Esophagus muscularis mucosa (tissue), 4 donors: ENCODE measurements at regions not wholly inside any gene's neighbourhood (a gene's known extent, or its start where the extent isn't known, plus 50 kb on each side); places are given as distances from the start of the nearest gene placed in this dataset.

Source experiments
- DNase-seq: peaks from one replicate; pipeline ENCODE4 v3.0.0-alpha.2; 2017; ENCODE audit errors: extremely low spot score
- H3K27ac ChIP-seq, 4 donors: fragments of 200-600 bp; sonication (generic); replicated peaks in 1 of 4; 1 replicate in 3 of 4; 2 replicates in 1 of 4; pipeline ENCODE4 v1.5.1; 2016 to 2019; ENCODE audit warnings: mild to moderate bottlenecking in 1 of 4
- H3K27me3 ChIP-seq, 4 donors: fragments of 200-600 bp; sonication (generic); one replicate each; pipeline versions ENCODE4 v1.5.1 to v1.6.0; 2016 to 2019
- H3K36me3 ChIP-seq, 4 donors: fragments of 200-600 bp; sonication (generic); one replicate each; pipeline ENCODE4 v1.5.1; 2016 to 2019
- H3K4me1 ChIP-seq, 4 donors: fragments of 200-600 bp; sonication (generic); one replicate each; pipeline ENCODE4 v1.5.1; 2016 to 2019
- H3K4me3 ChIP-seq, 4 donors: fragments of 200-600 bp; sonication (generic); 1 replicate in 2 of 4; 2 replicates in 2 of 4; pipeline ENCODE4 v1.5.1; 2016 to 2019; ENCODE audit warnings: mild to moderate bottlenecking in 4 of 4, moderate library complexity in 1 of 4
- H3K9me3 ChIP-seq, 4 donors: fragments of 200-600 bp; sonication (generic); 1 replicate in 3 of 4; 2 replicates in 1 of 4; pipeline ENCODE4 v1.5.1; 2016 to 2019
- EP300 ChIP-seq: sonication (generic); formaldehyde crosslinking; IDR thresholded peaks from one replicate; pipeline ENCODE4 v1.6.1; 2017; ENCODE audit warnings: antibody characterized with exemption
- POLR2A ChIP-seq: fragments of 450-650 bp; IDR thresholded peaks from one replicate; pipeline ENCODE4 v1.6.1; 2017; ENCODE audit warnings: antibody characterized with exemption, moderate library complexity, mild to moderate bottlenecking, low read depth
- POLR2AphosphoS5 ChIP-seq, 2 donors: sonication (generic); formaldehyde crosslinking; IDR thresholded peaks; one replicate each; pipeline ENCODE4 v1.6.1; 2017; ENCODE audit warnings: antibody characterized with exemption in 2 of 2
- WGBS: methylation state at CpG from one replicate; pipeline ENCODE4 v1.1.5; 2018; 5-methylcytosine and 5-hydroxymethylcytosine counted together
- intact Hi-C: fragments of 100-400 bp; cut with DNase I; formaldehyde crosslinking; loops from one replicate; pipeline ENCODE4 v1.15.1; 2023
- TF ChIP-seq, protein P1 (sequence below), 3 experiments: fragments of 200-600 bp in 2 of 3; fragments of 450-650 bp in 1 of 3; sonication (generic) in 2 of 3; IDR thresholded peaks; one replicate each; pipeline ENCODE4 v1.5.1; 2017 to 2019; ENCODE audit warnings: antibody characterized with exemption in 3 of 3, mild to moderate bottlenecking in 2 of 3, moderate library complexity in 1 of 3

DNA sequence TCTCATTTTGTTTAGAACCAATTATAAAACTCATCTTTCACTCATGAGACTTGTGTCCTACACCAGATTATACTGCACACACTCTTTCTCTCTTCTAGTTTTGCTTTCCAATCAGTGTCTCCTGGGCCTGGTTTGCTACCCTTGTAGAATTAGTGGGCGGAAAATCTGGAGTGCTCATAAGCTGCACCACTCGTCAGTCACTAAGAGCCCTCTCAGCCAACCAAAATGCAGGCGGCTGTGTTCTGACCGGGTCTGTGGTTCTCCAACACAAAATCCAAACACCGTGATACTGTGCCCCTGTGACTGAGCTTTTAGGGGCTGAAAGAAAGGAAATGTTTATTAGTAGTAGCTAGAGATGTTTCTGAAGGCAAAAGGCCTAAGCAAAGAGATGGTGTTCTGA is 83.7 kb upstream of the OBI1 start:
- H3K9me3 ChIP-seq, result no peaks in the 10 kb centered on the region
- no peak overlapping the region for H3K27ac ChIP-seq
- no peak for DNase-seq
- H3K4me3 ChIP-seq, result no peak overlapping the region
- no peak for TF ChIP-seq POLR2AphosphoS5 (IDR thresholded peaks at IDR 0.05)
- TF ChIP-seq POLR2A, result no peak
- no peak for TF ChIP-seq EP300
- TF ChIP-seq, protein P1, sequence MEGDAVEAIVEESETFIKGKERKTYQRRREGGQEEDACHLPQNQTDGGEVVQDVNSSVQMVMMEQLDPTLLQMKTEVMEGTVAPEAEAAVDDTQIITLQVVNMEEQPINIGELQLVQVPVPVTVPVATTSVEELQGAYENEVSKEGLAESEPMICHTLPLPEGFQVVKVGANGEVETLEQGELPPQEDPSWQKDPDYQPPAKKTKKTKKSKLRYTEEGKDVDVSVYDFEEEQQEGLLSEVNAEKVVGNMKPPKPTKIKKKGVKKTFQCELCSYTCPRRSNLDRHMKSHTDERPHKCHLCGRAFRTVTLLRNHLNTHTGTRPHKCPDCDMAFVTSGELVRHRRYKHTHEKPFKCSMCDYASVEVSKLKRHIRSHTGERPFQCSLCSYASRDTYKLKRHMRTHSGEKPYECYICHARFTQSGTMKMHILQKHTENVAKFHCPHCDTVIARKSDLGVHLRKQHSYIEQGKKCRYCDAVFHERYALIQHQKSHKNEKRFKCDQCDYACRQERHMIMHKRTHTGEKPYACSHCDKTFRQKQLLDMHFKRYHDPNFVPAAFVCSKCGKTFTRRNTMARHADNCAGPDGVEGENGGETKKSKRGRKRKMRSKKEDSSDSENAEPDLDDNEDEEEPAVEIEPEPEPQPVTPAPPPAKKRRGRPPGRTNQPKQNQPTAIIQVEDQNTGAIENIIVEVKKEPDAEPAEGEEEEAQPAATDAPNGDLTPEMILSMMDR (IDR thresholded peaks at IDR 0.05), result no peak
- no peaks in the 10 kb centered on the region for H3K4me1 ChIP-seq
- 62% methylated on average over 5 of the region's 5 CpGs for WGBS
- intact Hi-C loops, result no loop called here
- no peaks in the 10 kb centered on the region for H3K27me3 ChIP-seq
- H3K36me3 ChIP-seq, result no peaks in the 10 kb centered on the region

DNA sequence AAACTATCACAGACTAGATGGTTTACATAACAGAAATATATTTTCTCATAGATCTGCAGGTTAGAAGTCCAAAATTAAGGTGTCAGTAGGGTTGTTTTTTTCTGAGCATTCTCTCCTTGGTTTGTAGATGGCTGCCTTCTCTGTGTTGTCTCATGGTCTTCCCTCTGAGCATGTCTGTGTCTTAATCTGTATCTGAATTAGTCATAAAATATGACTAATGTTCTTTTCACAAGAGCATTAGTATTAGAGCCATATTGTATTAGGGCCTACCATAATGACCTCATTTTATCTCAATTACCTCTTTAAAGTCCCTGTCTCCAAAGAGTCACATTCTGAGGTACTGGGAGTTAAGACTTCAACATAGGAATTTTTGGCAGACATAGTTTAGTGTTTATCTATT is 77.2 kb upstream of the OBI1 start:
- Histone ChIP-seq H3K27ac (no peak overlapping the region), H3K4me1 (no peaks in the 10 kb centered on the region), H3K27me3 (peaks cover 0 to 3% (median 0%) of the 10 kb centered on the region in 4 donors), H3K4me3 (no peak overlapping the region), H3K36me3 (no peaks in the 10 kb centered on the region), H3K9me3 (no peaks in the 10 kb centered on the region)
- TF ChIP-seq, protein P1 (IDR thresholded peaks at IDR 0.05), result no peak
- TF ChIP-seq POLR2A, result no peak
- no peak for TF ChIP-seq EP300
- TF ChIP-seq POLR2AphosphoS5 (IDR thresholded peaks at IDR 0.05), result no peak
- DNase-seq, result no peak
- intact Hi-C loops, result no loop called here

DNA sequence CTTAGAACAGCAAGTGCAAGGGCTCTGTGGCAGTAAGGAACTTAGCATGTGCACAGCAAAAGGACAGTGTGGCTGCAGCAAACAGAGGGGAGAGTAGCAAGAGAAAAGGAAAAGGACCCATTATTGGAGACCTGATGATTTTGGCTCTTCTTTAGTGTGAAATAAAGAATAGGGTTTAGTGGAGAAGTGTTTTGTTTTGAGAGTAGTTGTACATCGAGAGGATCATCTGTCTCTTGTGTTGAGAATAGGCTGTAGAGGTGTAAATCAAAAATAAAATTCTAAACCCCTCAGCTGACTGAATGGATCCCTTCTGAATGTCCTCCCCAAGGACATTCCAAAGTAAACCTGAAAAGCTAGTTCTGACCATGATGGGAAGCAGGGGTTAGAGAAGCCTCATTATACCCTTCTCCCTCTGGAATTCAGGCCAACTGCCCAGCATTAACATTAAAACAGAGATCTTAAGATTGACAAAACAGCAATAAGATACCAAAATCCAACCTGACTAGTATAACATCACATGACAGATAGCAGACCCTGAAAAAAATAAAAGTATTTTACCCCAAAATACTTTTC is 73.6 kb upstream of the OBI1 start:
- no peak overlapping the region for H3K27ac ChIP-seq
- intact Hi-C loops, result no loop called here
- whole genome bisulfite sequencing, result 88% methylated on average over 1 of the region's 1 CpG
- H3K9me3 ChIP-seq, result no peaks in the 10 kb centered on the region
- no peaks in the 10 kb centered on the region for H3K4me1 ChIP-seq
- TF ChIP-seq, protein P1 (IDR thresholded peaks at IDR 0.05), result no peak
- no peak for TF ChIP-seq POLR2A
- no peak for TF ChIP-seq POLR2AphosphoS5 (IDR thresholded peaks at IDR 0.05)
- TF ChIP-seq EP300, result no peak
- peaks cover 0 to 9% (median 0%) of the 10 kb centered on the region in 4 donors for H3K27me3 ChIP-seq
- no peak for DNase-seq
- H3K4me3 ChIP-seq, result no peak overlapping the region
- H3K36me3 ChIP-seq, result no peaks in the 10 kb centered on the region

GRCh38 chr13:78722700-78723099 is 63.7 kb upstream of the OBI1 start:
- H3K4me3 ChIP-seq, result no peak overlapping the region
- WGBS, result 75% methylated on average over 3 of the region's 3 CpGs
- no peak for TF ChIP-seq POLR2AphosphoS5 (IDR thresholded peaks at IDR 0.05)
- H3K27me3 ChIP-seq, result peaks cover 0 to 4% (median 0%) of the 10 kb centered on the region in 4 donors
- no peak overlapping the region for H3K27ac ChIP-seq
- intact Hi-C loops, result no loop called here
- no peak for DNase-seq
- H3K9me3 ChIP-seq, result no peaks in the 10 kb centered on the region
- H3K36me3 ChIP-seq, result no peaks in the 10 kb centered on the region
- H3K4me1 ChIP-seq, result no peaks in the 10 kb centered on the region

DNA sequence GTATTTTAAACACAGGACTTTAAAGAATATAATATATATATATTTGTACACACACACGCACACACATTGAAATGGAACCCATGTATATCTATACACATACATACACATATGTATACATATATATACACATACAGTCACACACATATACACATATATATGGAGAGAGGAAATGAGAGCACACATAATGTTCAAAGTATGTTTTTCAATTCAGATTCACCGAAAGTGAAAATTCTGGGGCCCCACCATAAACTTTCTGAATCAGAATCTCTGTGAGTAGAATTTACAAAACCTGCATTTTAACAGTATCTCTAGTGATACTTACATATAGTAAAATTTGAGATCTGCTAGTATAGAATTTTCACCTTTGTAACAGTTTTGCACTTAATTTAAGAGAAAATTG is 60.4 kb upstream of the OBI1 start:
- WGBS, result 93% methylated on average over 2 of the region's 2 CpGs
- H3K4me3 ChIP-seq, result no peak overlapping the region
- TF ChIP-seq POLR2AphosphoS5 (IDR thresholded peaks at IDR 0.05), result no peak
- TF ChIP-seq, protein P1 (IDR thresholded peaks at IDR 0.05), result no peak
- no peak for TF ChIP-seq POLR2A
- TF ChIP-seq EP300, result no peak
- no peak for DNase-seq
- no peak overlapping the region for H3K27ac ChIP-seq
- intact Hi-C loops, result no loop called here
- H3K4me1 ChIP-seq, result no peaks in the 10 kb centered on the region
- H3K36me3 ChIP-seq, result no peaks in the 10 kb centered on the region
- no peaks in the 10 kb centered on the region for H3K9me3 ChIP-seq
- no peaks in the 10 kb centered on the region for H3K27me3 ChIP-seq
